Astrocyte (in vitro differentiated cells and primary cell): ENCODE measurements at regions not wholly inside any gene's neighbourhood (a gene's known extent, or its start where the extent isn't known, plus 50 kb on each side); places are given as distances from the start of the nearest gene placed in this dataset.

ENCODE experiments used
- DNase-seq: peaks from one replicate; pipeline ENCODE4 v3.0.0-alpha.2; 2010; ENCODE audit warnings: low read depth
- FAIRE-seq: peaks from 2 replicates; lab custom pipeline; 2011; peaks lifted over from hg19 to GRCh38; lab: Jason Lieb, UNC
- H2AFZ ChIP-seq: 2 replicates; pipeline ENCODE4 v1.6.0; 2012; ENCODE audit warnings: low read depth, low read length, inconsistent platforms
- H3K27ac ChIP-seq: 2 replicates; pipeline ENCODE4 v1.5.1; 2011; ENCODE audit warnings: low read depth, low read length, inconsistent platforms
- H3K27me3 ChIP-seq: 2 replicates; pipeline ENCODE4 v1.6.0; 2011; ENCODE audit warnings: low read length, inconsistent platforms; ENCODE audit not compliant: insufficient read depth
- H3K36me3 ChIP-seq: 2 replicates; pipeline ENCODE4 v1.5.1; 2011; ENCODE audit warnings: low read length, inconsistent platforms; ENCODE audit not compliant: insufficient read depth
- H3K4me1 ChIP-seq: 2 replicates; pipeline ENCODE4 v1.5.1; 2011; ENCODE audit warnings: low read length, inconsistent platforms; ENCODE audit not compliant: insufficient read depth
- H3K4me2 ChIP-seq: 2 replicates; pipeline ENCODE4 v1.6.0; 2012; ENCODE audit warnings: low read length, inconsistent platforms
- H3K4me3 ChIP-seq: 2 replicates; pipeline ENCODE4 v1.5.1; 2011; ENCODE audit warnings: low read depth, mild to moderate bottlenecking, low read length, inconsistent platforms; ENCODE audit not compliant: insufficient read depth
- H3K79me2 ChIP-seq: 2 replicates; pipeline ENCODE4 v1.6.0; 2012; ENCODE audit warnings: mild to moderate bottlenecking, low read length, inconsistent platforms; ENCODE audit not compliant: insufficient read depth
- H3K9ac ChIP-seq: 2 replicates; pipeline ENCODE4 v1.6.0; 2012; ENCODE audit warnings: mild to moderate bottlenecking, low read length, inconsistent platforms
- H3K9me3 ChIP-seq: 2 replicates; pipeline ENCODE4 v1.5.1; 2012; ENCODE audit warnings: low read depth, mild to moderate bottlenecking, low read length, inconsistent platforms; ENCODE audit not compliant: insufficient read depth
- H4K20me1 ChIP-seq: 2 replicates; pipeline ENCODE4 v1.6.0; 2012; ENCODE audit warnings: low read length, inconsistent platforms; ENCODE audit not compliant: insufficient read depth
- H3K27ac Mint-ChIP-seq: one replicate; pipeline ENCODE4 v1.8.0; 2021; ENCODE audit warnings: mild to moderate bottlenecking, mixed read lengths; ENCODE audit not compliant: unreplicated experiment
- H3K27me3 Mint-ChIP-seq: one replicate; pipeline ENCODE4 v1.8.0; 2021; ENCODE audit warnings: low read depth, mixed read lengths; ENCODE audit not compliant: unreplicated experiment
- H3K36me3 Mint-ChIP-seq: one replicate; pipeline ENCODE4 v1.8.0; 2021; ENCODE audit warnings: low read depth, mixed read lengths; ENCODE audit not compliant: unreplicated experiment
- H3K4me1 Mint-ChIP-seq: one replicate; pipeline ENCODE4 v1.8.0; 2021; ENCODE audit warnings: low read depth, mixed read lengths; ENCODE audit not compliant: unreplicated experiment
- H3K4me3 Mint-ChIP-seq: one replicate; pipeline ENCODE4 v1.8.0; 2021; ENCODE audit warnings: mild to moderate bottlenecking, moderate library complexity, mixed read lengths; ENCODE audit not compliant: unreplicated experiment
- H3K9me3 Mint-ChIP-seq: one replicate; pipeline ENCODE4 v1.8.0; 2021; ENCODE audit warnings: mild to moderate bottlenecking, mixed read lengths; ENCODE audit not compliant: unreplicated experiment
- CTCF ChIP-seq: IDR thresholded peaks from 2 replicates; pipeline ENCODE4 v1.5.1; 2011; ENCODE audit warnings: low read depth, mild to moderate bottlenecking, inconsistent platforms, low read length, moderate library complexity; ENCODE audit not compliant: insufficient read depth
- EZH2 ChIP-seq: IDR thresholded peaks from 2 replicates; pipeline ENCODE4 v1.6.1; 2012; ENCODE audit warnings: mild to moderate bottlenecking, low read length, inconsistent platforms; ENCODE audit not compliant: insufficient read depth

- Histone ChIP-seq H3K36me3 (no peaks in the 10 kb centered on the region), H3K9ac (no peak overlapping the region), H3K4me1 (no peaks in the 10 kb centered on the region), H3K4me3 (no peak overlapping the region), H3K27me3 (no peaks in the 10 kb centered on the region), H2AFZ (no peak overlapping the region), H3K4me2 (no peak overlapping the region), H3K79me2 (no peaks in the 10 kb centered on the region), H4K20me1 (no peaks in the 10 kb centered on the region), H3K27ac (no peak overlapping the region), H3K9me3 (no peaks in the 10 kb centered on the region)
- no peak overlapping the region for H3K27ac Mint-ChIP-seq
- H3K36me3 Mint-ChIP-seq: no peaks in the 10 kb centered on the region
- no peaks in the 10 kb centered on the region for H3K9me3 Mint-ChIP-seq
- no peak overlapping the region for H3K4me3 Mint-ChIP-seq
- H3K27me3 Mint-ChIP-seq: no peaks in the 10 kb centered on the region
- FAIRE-seq (no peak), DNase-seq (no peak)
- no peak for TF ChIP-seq EZH2
- no peak for TF ChIP-seq CTCF
- H3K4me1 Mint-ChIP-seq: no peaks in the 10 kb centered on the region
These were observed 731.0 kb upstream of the LRATD1 start for GRCh38 chr2:13901526-13901925.

- DNase-seq (no peak), FAIRE-seq (no peak)
- Histone ChIP-seq H3K4me3 (no peak overlapping the region), H3K9me3 (no peaks in the 10 kb centered on the region), H3K4me1 (no peaks in the 10 kb centered on the region), H3K79me2 (no peaks in the 10 kb centered on the region), H2AFZ (no peak overlapping the region), H3K9ac (no peak overlapping the region), H3K27ac (no peak overlapping the region), H3K27me3 (no peaks in the 10 kb centered on the region), H3K4me2 (no peak overlapping the region), H3K36me3 (no peaks in the 10 kb centered on the region), H4K20me1 (no peaks in the 10 kb centered on the region)
- Mint-ChIP-seq H3K9me3 (no peaks in the 10 kb centered on the region), H3K27ac (no peak overlapping the region), H3K4me1 (no peaks in the 10 kb centered on the region), H3K27me3 (no peaks in the 10 kb centered on the region), H3K36me3 (no peaks in the 10 kb centered on the region), H3K4me3 (no peak overlapping the region)
- TF ChIP-seq CTCF: no peak
- TF ChIP-seq EZH2: no peak
These were observed 726.7 kb upstream of the LRATD1 start for GRCh38 chr2:13905831-13906230.

GRCh38 chr2:13916066-13916465 is 716.5 kb upstream of the LRATD1 start:
- H3K9me3 Mint-ChIP-seq: no peaks in the 10 kb centered on the region
- no peaks in the 10 kb centered on the region for H3K27me3 ChIP-seq
- H3K4me1 Mint-ChIP-seq: peaks cover 7% of the 10 kb centered on the region
- DNase-seq: no peak
- peaks cover 3% of the 10 kb centered on the region for H3K4me1 ChIP-seq
- no peak overlapping the region for H3K4me3 ChIP-seq
- TF ChIP-seq CTCF: no peak
- TF ChIP-seq EZH2: no peak
- H3K9ac ChIP-seq: no peak overlapping the region
- no peaks in the 10 kb centered on the region for H3K27me3 Mint-ChIP-seq
- no peaks in the 10 kb centered on the region for H3K79me2 ChIP-seq
- no peak for FAIRE-seq
- H3K36me3 ChIP-seq: no peaks in the 10 kb centered on the region
- no peak overlapping the region for H3K27ac Mint-ChIP-seq
- no peaks in the 10 kb centered on the region for H4K20me1 ChIP-seq
- no peak overlapping the region for H3K4me3 Mint-ChIP-seq
- no peaks in the 10 kb centered on the region for H3K9me3 ChIP-seq
- H3K27ac ChIP-seq: no peak overlapping the region
- no peak overlapping the region for H2AFZ ChIP-seq
- H3K4me2 ChIP-seq: no peak overlapping the region
- no peaks in the 10 kb centered on the region for H3K36me3 Mint-ChIP-seq
